RWPE2 (cell line): ENCODE measurements at regions not wholly inside any gene's neighbourhood (a gene's known extent, or its start where the extent isn't known, plus 50 kb on each side); places are given as distances from the start of the nearest gene placed in this dataset.
"Not testable (repeated sequence)": the region's sequence is repeated elsewhere in the genome, so short reads cannot be mapped to it uniquely, and the experiment has no call there.

Source experiments
- ATAC-seq: fragments of 200-7000 bp; cut with Tn5 transposase; 3 replicates; pipeline ENCODE4 v1.9.1; 2021; ENCODE audit warnings: low read depth
- DNase-seq: peaks from one replicate; pipeline ENCODE4 v3.0.0-alpha.2; 2020; ENCODE audit warnings: low spot score
- H3K27ac ChIP-seq: fragments of 450-650 bp; 2 replicates; pipeline ENCODE4 v1.5.1; 2017; ENCODE audit warnings: mild to moderate bottlenecking; ENCODE audit not compliant: poor library complexity, severe bottlenecking
- H3K27me3 ChIP-seq: fragments of 250-450 bp; sonication (Bioruptor Pico); 2 replicates; pipeline ENCODE4 v1.5.1; 2021; ENCODE audit warnings: mild to moderate bottlenecking, moderate library complexity; ENCODE audit not compliant: insufficient read depth, poor library complexity, severe bottlenecking
- H3K36me3 ChIP-seq: fragments of 250-450 bp; sonication (Bioruptor Pico); 2 replicates; pipeline ENCODE4 v1.5.1; 2020; ENCODE audit warnings: low read depth, mild to moderate bottlenecking, moderate library complexity
- H3K4me1 ChIP-seq: fragments of 250-450 bp; sonication (Bioruptor Pico); 2 replicates; pipeline ENCODE4 v1.5.1; 2021; ENCODE audit warnings: mild to moderate bottlenecking, moderate library complexity; ENCODE audit not compliant: insufficient read depth, poor library complexity, severe bottlenecking
- H3K4me3 ChIP-seq: fragments of 250-450 bp; sonication (Bioruptor Pico); 2 replicates; pipeline ENCODE4 v1.5.1; 2021; ENCODE audit warnings: mild to moderate bottlenecking, moderate library complexity; ENCODE audit not compliant: severe bottlenecking
- H3K9me3 ChIP-seq: fragments of 250-450 bp; sonication (Bioruptor Pico); 2 replicates; pipeline ENCODE4 v1.5.1; 2021; ENCODE audit warnings: mild to moderate bottlenecking, moderate library complexity; ENCODE audit not compliant: severe bottlenecking
- TF ChIP-seq, protein P1 (sequence below): fragments of 450-650 bp; IDR thresholded peaks from one replicate; pipeline ENCODE4 v1.5.1; 2017; ENCODE audit warnings: mild to moderate bottlenecking, moderate library complexity; ENCODE audit not compliant: poor library complexity, severe bottlenecking

DNA sequence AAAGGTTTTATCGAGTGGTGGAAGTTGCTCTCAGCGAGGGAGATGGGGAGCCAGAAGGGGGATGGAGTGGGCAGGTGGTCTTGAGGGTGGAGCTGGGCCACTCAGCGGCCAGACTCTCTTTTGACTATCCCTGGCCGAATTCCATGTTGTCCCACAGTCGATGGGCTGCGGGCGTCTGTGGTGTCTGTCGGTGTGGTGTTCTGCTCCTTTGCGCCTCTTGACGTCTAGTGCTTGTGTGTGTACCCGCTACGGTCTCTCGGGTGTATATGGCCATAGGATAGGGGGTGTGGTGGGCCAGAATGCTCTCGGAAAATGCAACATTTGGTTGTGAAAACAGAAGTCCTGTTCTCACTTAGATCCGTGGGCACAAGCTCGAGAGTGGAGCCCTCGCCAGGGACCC is 297.0 kb downstream of the CGGBP1 start:
- H3K4me3 ChIP-seq = no peak overlapping the region
- no peaks in the 10 kb centered on the region for H3K36me3 ChIP-seq
- no peaks in the 10 kb centered on the region for H3K27me3 ChIP-seq
- ATAC-seq (no peak), DNase-seq (no peak)
- H3K27ac ChIP-seq = no peak overlapping the region
- TF ChIP-seq, protein P1, sequence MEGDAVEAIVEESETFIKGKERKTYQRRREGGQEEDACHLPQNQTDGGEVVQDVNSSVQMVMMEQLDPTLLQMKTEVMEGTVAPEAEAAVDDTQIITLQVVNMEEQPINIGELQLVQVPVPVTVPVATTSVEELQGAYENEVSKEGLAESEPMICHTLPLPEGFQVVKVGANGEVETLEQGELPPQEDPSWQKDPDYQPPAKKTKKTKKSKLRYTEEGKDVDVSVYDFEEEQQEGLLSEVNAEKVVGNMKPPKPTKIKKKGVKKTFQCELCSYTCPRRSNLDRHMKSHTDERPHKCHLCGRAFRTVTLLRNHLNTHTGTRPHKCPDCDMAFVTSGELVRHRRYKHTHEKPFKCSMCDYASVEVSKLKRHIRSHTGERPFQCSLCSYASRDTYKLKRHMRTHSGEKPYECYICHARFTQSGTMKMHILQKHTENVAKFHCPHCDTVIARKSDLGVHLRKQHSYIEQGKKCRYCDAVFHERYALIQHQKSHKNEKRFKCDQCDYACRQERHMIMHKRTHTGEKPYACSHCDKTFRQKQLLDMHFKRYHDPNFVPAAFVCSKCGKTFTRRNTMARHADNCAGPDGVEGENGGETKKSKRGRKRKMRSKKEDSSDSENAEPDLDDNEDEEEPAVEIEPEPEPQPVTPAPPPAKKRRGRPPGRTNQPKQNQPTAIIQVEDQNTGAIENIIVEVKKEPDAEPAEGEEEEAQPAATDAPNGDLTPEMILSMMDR = no peak
- no peaks in the 10 kb centered on the region for H3K9me3 ChIP-seq
- no peaks in the 10 kb centered on the region for H3K4me1 ChIP-seq

DNA sequence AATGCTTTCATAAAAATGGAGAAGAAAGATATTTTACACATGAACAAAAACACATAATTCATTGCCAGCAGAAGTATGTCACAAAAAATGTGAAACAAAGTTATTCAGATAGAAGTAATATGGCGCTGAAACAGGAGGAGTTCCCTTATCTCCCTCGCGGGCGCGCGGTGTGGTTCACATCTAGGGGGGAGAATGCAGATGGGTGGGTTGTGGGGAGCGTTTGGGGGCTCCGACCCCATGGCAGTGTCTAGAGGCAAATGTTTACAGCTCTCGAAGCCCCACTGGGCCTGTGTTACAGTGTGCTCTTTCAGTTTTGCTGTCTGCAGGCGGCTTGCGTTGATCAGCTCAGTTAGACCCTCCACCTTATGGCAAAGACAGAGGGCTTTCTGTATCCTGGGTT is 297.5 kb downstream of the CGGBP1 start:
- Histone ChIP-seq H3K4me3 (no peak overlapping the region), H3K4me1 (no peaks in the 10 kb centered on the region), H3K9me3 (no peaks in the 10 kb centered on the region), H3K27ac (no peak overlapping the region), H3K36me3 (no peaks in the 10 kb centered on the region), H3K27me3 (no peaks in the 10 kb centered on the region)
- ATAC-seq (no peak), DNase-seq (no peak)
- TF ChIP-seq, protein P1 = no peak

DNA sequence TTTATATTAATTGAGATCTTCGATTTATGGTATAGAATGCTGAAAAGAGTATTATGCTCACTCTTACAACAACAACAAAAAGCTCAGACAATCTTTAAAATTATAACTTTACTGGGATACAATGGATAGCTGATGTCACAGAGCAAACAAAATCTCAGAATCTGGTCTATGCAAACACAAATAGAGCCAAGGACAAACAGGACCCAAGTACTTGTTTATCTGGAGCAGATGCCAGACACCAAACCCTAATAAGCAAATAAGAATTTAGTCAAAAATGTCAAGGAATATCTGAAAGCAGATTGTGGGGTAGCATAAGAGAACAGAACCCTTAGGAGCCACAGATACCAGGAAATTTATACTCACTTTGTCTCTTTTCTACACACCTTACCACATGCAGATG is 302.2 kb downstream of the CGGBP1 start:
- H3K4me3 ChIP-seq = no peak overlapping the region
- H3K36me3 ChIP-seq = no peaks in the 10 kb centered on the region
- ATAC-seq (no peak), DNase-seq (no peak)
- no peak overlapping the region for H3K27ac ChIP-seq
- TF ChIP-seq, protein P1 = no peak
- H3K27me3 ChIP-seq = no peaks in the 10 kb centered on the region
- no peaks in the 10 kb centered on the region for H3K9me3 ChIP-seq
- H3K4me1 ChIP-seq = no peaks in the 10 kb centered on the region

DNA sequence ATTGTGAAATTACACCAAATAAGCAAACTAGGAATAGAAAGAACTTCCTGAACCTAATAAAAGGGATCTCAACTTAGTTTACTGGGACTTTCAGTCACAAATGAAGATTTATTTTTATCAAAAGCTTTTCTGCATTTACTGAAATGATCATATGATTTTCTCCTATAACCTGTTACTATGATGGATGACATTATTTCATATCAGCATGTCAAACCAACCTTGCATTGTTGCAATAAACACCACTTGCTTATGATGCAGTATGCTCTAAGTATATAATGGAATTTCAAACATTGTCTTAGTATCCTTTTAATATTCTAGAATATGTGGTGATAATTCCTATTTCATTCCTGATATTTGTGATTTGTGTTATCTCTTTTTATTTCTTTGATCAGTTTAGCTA is 303.0 kb downstream of the CGGBP1 start:
- no peak for DNase-seq
- H3K4me1 ChIP-seq = no peaks in the 10 kb centered on the region
- ATAC-seq = no peak
- no peaks in the 10 kb centered on the region for H3K36me3 ChIP-seq
- H3K27me3 ChIP-seq = no peaks in the 10 kb centered on the region
- H3K9me3 ChIP-seq = no peaks in the 10 kb centered on the region
- H3K27ac ChIP-seq = no peak overlapping the region
- H3K4me3 ChIP-seq = no peak overlapping the region
- TF ChIP-seq, protein P1 = no peak

DNA sequence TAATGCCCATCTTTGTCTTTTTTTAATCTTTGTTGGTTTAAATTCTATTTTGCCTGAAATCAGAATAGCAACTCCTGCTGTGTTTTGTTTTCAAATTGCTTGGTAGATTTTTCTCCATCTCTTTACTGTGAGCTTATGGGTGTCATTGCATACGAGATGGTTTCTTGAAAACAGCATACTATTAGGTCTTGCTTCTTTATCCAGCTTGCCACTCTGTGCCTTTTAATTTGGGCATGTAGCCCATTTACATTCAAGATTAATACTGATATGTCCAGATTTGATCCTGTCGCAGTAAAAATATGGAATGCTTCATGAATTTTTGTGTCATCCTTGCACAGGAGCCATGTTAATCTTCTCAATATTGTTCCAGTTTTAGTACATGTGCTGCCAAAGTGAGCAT is 316.6 kb downstream of the CGGBP1 start:
- no peak overlapping the region for H3K27ac ChIP-seq
- no peaks in the 10 kb centered on the region for H3K27me3 ChIP-seq
- ATAC-seq (no peak), DNase-seq (no peak)
- H3K9me3 ChIP-seq = no peaks in the 10 kb centered on the region
- no peaks in the 10 kb centered on the region for H3K4me1 ChIP-seq
- H3K4me3 ChIP-seq = no peak overlapping the region
- no peaks in the 10 kb centered on the region for H3K36me3 ChIP-seq
- TF ChIP-seq, protein P1 = no peak

DNA sequence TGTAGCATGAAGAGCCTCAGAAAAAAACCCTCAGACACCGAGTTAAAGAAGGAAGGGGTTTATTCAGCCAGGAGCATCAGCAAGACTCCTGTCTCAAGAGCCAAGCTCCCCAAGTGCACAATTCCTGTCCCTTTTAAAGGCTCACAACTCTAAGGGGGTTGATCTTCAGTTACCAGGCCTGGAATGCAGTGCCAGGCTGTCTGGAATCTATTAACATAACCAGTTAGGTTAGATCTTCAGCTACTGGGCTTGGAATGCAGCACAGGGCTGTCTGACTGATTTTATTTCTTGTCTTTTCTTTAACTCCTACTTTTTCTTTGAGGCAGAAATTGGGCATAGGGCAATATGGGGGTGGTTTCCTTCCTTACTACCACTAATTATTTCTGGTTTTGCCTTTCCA is 317.9 kb downstream of the CGGBP1 start:
- ATAC-seq, H3K27ac ChIP-seq, DNase-seq: not testable (repeated sequence)

DNA sequence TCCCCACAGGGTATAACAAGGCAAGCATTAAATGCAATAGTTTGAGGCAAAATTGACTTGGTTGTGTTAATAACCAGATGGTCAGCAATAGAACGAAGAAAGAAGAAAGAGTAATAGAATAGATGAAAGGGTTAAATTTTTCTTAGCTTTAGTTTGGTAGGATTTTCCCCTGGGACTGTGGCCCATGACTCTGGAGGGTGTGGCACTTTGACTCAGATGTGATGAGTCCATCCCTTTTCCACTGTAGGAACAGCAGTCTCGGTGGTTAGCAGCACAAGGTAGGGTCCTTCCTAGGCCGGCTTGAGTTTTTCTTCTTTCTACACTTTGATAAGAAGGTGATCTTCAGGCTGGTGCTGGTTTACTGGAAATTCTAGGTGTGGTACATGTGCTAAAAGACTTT is 321.0 kb downstream of the CGGBP1 start:
- not testable (repeated sequence) for ATAC-seq, H3K4me1 ChIP-seq, DNase-seq, H3K27me3 ChIP-seq, H3K27ac ChIP-seq, H3K36me3 ChIP-seq, H3K9me3 ChIP-seq, H3K4me3 ChIP-seq

More for the DNA sequence above, 317.9 kb downstream of the CGGBP1 start:
- not testable (repeated sequence) for H3K4me3 ChIP-seq, H3K36me3 ChIP-seq, H3K9me3 ChIP-seq, H3K27me3 ChIP-seq, H3K4me1 ChIP-seq
